ENCODE measurements at regions not wholly inside any gene's neighbourhood (a gene's known extent, or its start where the extent isn't known, plus 50 kb on each side); places are given as distances from the start of the nearest gene placed in this dataset.

DNA sequence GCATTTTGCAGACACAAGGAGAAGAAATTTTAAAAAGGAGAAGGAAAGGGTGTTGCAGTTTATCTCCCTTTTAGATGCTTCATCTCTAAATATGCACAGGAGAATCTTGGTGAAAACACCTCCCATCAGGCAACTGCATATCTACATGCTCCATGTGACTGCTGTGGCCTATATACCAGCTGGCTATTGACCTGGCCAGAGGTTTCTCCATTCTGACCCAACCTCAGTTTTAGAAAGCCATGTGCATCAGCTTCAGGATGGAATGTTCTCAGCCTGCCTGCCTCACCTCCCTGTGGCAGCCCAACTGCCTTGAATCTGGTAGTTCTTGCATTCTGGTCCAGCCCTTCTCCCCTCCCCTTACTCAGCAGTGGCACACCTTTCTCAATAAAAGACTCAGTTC is 1958.8 kb upstream of the CELF4 start:
- DNase-seq: no peak

- DNase-seq: no peak
Observed at GRCh38 chr18:39523281-39523680, 1957.7 kb upstream of the CELF4 start.

- no peak for DNase-seq
Observed at GRCh38 chr18:39521164-39521563, 1955.6 kb upstream of the CELF4 start.

- no peak for DNase-seq
Observed at GRCh38 chr18:39519741-39520140, 1954.1 kb upstream of the CELF4 start.

GRCh38 chr18:39515299-39515698 is 1949.7 kb upstream of the CELF4 start:
- DNase-seq: no peak

DNA sequence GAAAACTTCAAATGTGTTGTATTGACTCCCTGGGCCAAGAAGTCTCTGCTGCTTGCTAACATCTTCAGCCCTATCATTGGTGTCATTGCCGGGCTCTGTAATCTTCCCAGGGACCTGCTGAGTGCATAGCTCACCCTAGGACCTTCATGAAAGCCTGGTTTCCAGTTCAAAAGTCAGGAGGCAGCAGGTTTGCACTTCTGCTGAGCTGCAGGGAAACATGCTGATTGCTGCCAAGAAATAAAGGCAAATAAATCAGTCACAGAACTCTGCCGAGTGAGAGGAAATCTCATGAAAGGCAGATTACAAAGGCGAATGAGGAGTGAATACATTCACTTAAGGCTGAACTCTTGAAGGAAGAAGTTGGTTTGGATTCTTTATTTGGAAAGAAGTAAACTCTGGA is 1947.6 kb upstream of the CELF4 start:
- DNase-seq: no peak

- no peak for DNase-seq
Observed at GRCh38 chr18:39506581-39507330, 1941.2 kb upstream of the CELF4 start.

GRCh38 chr18:39500306-39500705 is 1934.7 kb upstream of the CELF4 start:
- DNase-seq: no peak

GRCh38 chr18:39497821-39498220 is 1932.2 kb upstream of the CELF4 start:
- DNase-seq: no peak

GRCh38 chr18:39496986-39497385 is 1931.4 kb upstream of the CELF4 start:
- DNase-seq: no peak

- no peak for DNase-seq
Observed at GRCh38 chr18:39494211-39494896, 1928.8 kb upstream of the CELF4 start.

GRCh38 chr18:39491408-39491807 is 1925.8 kb upstream of the CELF4 start:
- DNase-seq: no peak

- DNase-seq: no peak
Observed at GRCh38 chr18:39489431-39489830, 1923.8 kb upstream of the CELF4 start.

- no peak for DNase-seq
Observed at GRCh38 chr18:39487932-39488331, 1922.3 kb upstream of the CELF4 start.

GRCh38 chr18:39486268-39486667 is 1920.7 kb upstream of the CELF4 start:
- DNase-seq: no peak

GRCh38 chr18:39485696-39486095 is 1920.1 kb upstream of the CELF4 start:
- no peak for DNase-seq

GRCh38 chr18:39481281-39481680 is 1915.7 kb upstream of the CELF4 start:
- DNase-seq: no peak

GRCh38 chr18:39480494-39481195 is 1915.0 kb upstream of the CELF4 start:
- no peak for DNase-seq

GRCh38 chr18:39464006-39464405 is 1898.4 kb upstream of the CELF4 start:
- no peak for DNase-seq

DNA sequence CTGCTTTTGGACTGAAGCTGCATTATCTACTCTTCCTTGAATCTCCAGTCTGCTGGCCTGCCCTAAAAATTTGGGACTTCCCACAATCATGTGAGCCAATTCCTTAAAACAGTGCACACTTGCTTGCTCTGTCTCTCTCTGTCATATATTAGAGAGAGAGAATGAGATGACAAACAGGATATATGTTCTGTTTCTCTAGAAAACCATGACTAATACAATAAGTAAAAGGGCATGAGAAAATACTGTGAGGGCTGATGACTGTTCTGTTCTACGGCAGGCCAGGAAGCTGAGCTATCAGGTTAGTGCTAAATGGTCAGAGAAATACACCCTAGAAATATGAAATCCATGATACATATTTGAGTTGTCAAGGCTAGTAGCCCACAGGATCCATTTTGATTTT is 1896.8 kb upstream of the CELF4 start:
- no peak for DNase-seq

DNA sequence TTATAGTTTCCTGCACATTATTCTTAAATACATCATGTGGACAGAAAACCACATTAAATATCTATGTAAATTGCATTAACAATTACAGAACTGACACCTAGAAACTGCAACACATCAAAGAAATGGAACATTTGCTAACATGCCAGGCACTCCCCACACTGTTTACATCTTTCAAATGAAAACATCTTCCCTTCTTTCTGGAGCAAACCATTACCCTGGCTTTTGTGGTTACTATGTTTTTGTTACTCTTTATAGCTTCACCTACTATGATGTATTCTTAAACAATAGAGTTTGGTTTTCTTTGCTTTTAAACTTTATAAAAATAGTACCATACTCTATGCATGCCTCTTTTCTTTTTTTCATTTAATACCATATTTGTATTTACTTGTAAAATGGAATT is 1894.5 kb upstream of the CELF4 start:
- DNase-seq: no peak

GRCh38 chr18:39455285-39455684 is 1889.7 kb upstream of the CELF4 start:
- DNase-seq: no peak

- no peak for DNase-seq
Observed at GRCh38 chr18:39454866-39455265, 1889.3 kb upstream of the CELF4 start.

- no peak for DNase-seq
Observed at GRCh38 chr18:39453882-39454281, 1888.3 kb upstream of the CELF4 start.
